ENCODE measurements at regions not wholly inside any gene's neighbourhood (a gene's known extent, or its start where the extent isn't known, plus 50 kb on each side); places are given as distances from the start of the nearest gene placed in this dataset.

- no peak for DNase-seq
These were observed 122.6 kb upstream of the SPRED2 start for GRCh38 chr2:65554765-65555591.

GRCh38 chr2:65553504-65554074 is 121.2 kb upstream of the SPRED2 start:
- DNase-seq: no peak

DNA sequence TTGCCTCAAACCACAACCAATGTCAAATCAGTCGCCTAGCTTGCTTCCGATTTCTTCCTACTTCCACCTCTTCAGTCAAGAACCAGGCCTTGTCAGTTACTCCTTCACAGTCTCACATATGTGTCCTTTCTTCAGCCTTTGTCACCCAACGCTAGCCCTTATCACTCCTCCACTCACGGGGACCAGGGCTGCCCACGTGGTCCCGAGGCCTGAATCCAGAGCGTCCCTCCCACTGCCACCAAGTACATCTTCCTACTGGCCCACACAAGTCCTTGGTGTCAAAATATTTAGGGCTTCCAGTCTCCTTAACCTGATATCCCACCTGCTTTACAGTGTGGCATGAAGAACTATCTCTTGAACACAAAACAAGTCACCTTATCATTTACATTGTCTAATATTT is 119.1 kb upstream of the SPRED2 start:
- DNase-seq: no peak

DNA sequence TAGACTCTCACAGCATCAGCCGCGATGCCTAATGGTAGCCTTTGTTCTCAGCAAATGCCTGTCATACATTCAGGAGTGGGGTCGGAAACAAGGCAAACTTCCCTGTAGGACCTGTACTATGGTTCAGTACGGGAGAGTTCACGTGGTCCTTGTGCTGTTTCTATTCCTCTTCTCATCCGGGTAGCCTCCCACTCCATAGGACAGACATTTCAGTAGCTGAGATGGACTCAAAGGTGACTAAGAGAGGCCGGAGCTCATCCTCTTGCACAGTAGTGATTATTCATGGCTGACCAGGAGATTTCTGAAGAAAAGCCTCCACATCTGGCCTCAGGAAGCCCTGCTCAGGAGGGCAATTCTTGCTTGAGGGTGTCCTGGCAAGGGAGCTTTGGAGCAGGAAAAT is 117.8 kb upstream of the SPRED2 start:
- DNase-seq: no peak

GRCh38 chr2:65549631-65550030 is 117.2 kb upstream of the SPRED2 start:
- DNase-seq: no peak

- DNase-seq: no peak
These were observed 116.8 kb upstream of the SPRED2 start for GRCh38 chr2:65549257-65549627.

GRCh38 chr2:65548576-65549256 is 116.3 kb upstream of the SPRED2 start:
- peak; percentile 11 for DNase-seq

GRCh38 chr2:65548064-65548463 is 115.7 kb upstream of the SPRED2 start:
- no peak for DNase-seq

GRCh38 chr2:65545837-65546805 is 113.7 kb upstream of the SPRED2 start:
- peak; percentile 38 for DNase-seq

GRCh38 chr2:65541773-65542172 is 109.4 kb upstream of the SPRED2 start:
- no peak for DNase-seq

DNA sequence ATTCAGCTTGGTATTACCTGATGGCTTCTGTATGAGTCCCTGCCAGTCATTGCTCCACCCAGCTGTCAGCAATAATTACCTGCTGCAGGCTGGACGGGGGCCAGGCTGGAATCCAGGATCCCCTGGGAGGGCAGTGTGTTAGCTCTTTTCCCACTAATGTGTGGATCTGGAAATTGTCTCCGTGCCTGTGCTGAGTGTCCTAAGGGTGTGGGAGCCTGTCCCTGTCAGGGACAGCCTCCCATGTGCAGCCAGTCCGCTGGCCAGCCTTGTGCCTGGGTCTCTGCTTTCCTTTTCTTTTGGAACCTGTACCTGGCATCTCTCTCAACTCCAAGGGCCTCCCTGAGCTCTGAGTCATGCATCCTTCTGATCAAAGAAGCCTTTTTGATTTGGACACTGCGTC is 107.2 kb upstream of the SPRED2 start:
- no peak for DNase-seq

- peak; percentile 23 for DNase-seq
These were observed 105.4 kb upstream of the SPRED2 start for GRCh38 chr2:65537651-65538385.

- DNase-seq: no peak
These were observed 104.2 kb upstream of the SPRED2 start for GRCh38 chr2:65536596-65536995.

DNA sequence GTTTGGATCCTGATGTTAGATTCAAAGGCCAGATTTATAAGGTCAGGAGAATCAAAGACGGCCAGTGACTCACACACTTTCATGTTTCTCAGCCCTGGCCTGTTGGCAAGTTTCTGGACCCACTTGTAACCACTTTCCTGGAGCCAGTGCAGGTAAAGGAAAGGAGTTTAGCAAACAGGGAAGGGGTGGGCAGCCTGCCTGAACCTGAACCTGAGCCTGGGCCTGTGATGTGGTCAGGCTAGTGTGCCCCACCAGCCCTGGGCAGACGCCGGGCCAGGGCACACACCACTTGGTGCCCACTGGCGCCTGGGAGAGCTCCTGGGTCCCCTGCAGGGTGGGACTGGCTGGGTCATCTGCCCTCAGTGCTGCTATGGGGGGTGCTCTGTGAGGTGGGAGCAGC is 100.5 kb upstream of the SPRED2 start:
- DNase-seq: no peak

DNA sequence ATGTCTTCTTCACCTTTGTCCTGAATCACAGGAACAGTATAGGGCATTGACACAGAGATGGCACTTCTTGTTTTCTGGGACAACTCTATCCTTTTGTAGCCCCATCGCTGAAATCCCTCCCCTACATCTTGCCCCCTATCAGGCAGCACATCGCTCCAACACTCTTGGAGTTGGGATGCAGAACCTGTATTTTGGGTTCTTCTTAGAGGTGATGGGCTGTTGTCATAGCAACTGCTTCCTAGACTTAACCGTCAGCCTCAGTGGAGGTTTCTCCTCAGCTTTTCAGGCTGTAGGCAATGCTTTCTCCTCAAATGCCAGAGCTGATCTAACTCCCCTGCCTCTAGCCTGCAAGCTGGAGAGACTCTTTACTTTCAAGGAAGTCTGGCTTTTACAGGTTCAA is 99.9 kb upstream of the SPRED2 start:
- DNase-seq: no peak

DNA sequence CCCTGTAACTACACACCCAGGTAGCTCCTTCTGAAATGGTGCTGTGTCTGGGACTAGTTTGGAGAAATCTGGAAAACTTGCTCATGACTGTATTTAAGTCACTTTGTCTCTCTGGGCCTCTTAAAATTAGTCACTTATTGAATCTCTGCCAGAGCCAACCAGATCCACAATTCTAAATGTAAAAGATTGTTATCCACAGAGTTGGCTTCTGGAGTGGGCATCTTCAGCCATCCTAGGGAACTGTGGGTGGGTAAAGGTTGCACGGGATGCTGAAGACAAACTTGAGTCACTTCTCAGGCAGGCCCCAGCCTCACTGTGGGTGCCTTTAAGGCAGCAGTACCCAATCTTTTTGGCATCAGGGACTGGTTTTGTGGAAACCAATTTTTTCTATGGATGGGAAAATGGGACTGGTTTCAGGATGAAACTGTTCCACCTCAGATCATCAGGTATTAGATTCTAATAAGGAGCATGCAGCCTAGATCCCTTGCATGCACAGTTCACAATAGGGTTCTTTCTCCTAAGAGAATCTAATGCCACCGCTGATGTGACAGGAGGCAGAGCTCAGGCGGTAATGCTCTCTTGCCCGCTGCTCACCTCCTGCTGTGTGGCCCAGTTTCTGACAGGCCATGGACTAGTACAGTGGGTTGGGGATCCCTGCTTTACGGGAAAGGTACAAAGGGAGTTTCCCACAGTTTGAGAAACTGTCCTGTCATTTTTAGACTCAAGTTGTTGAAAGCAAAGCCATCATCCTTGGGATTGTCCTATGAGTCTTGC is 98.3 kb upstream of the SPRED2 start:
- peak; percentile 52 for DNase-seq

DNA sequence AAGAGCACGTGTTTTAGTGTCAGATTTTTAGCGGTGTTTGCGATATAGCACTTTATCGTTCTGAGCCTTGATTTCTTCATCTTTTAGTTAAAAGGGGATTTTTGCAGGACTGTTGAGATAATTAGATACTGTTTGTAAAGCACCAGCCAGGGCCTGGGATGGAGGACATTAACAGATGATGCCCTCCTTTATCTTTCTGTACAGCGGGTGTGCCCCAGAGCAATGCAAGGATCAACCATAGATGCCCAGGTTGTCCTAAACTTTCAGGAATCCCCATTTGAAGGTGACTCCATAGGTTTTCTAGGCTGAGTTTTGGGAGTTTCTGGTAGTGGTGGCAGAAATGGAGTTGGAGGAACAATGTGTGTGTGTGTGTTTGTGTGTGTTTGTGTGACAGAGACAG is 97.0 kb upstream of the SPRED2 start:
- no peak for DNase-seq

DNA sequence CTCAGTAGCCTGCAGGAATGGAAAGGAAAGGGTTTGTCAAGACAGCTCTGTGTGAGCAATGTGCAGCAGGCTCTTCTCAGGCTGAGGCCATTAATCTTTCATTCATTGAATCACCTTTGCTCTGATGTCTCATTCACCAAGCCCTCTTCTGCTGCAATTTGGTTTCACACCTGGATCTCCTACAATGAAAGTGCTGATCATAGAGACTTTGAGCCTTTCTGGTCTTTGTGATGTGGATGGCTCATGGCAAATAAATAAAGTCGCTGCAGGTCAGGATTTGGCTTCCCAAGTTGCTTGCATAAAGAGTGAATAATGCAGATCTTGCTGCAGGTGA is 95.8 kb upstream of the SPRED2 start:
- no peak for DNase-seq

- no peak for DNase-seq
These were observed 95.2 kb upstream of the SPRED2 start for GRCh38 chr2:65527451-65528240.

DNA sequence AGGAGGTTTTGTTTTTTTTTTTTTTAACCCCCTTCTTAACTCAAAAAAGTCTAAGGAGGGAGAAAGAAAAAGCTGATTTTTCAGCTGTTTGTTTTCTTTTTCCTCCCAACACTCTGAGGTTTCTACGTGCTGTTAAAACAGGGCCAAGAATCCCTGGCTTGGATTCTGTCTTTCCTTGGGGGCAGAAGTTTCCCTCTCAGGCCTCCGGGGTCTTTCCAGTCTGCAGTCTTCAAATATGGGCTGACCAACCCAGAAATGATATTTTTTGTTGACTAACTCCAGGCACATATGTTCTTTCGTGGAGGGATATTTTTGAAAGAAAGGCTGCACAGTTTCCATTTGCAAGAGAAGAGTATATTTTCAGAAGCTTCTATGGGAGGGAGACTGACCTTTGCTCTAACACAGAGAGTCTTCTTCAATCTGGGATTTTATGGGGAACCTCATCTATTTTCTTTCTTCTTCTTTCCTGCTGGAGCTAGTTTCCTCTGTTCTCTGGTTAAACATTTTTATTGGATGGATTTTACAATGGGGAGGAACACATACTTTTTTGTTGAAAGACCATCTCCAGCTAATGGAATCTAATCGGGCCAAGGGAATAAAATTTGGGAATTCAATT is 93.3 kb upstream of the SPRED2 start:
- DNase-seq: no peak
